ENCODE measurements at regions not wholly inside any gene's neighbourhood (a gene's known extent, or its start where the extent isn't known, plus 50 kb on each side); places are given as distances from the start of the nearest gene placed in this dataset.

DNA sequence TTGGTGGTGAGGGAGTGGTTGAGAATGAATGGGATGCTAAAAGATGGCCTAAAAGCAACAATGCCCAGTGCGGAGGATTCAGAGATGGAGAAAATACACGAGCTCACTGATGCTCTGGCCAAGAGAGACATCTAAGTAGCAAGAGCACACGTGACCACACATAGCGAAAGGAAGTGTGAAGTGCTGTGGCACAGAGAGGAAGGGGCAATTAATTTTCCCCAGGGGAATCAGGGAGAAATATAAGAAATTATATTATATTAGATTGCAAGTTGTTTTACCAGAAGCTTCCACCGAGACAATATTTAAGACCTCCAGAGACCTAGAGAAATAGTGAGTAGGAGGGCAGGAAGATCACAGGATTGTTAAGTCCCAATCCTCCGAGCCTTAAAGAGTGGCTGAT is 80.6 kb downstream of the RCN1 start:
- ChIA-PET POLR2A (no interaction called here), CTCF (interaction anchor here (1.0 to 16.2 kb wide), 4 partner anchors 119 to 1064 kb away, joined by 3 to 256 read pairs (median 5); no protein-coding TSS in a partner anchor)
- no peak for DNase-seq (ENCODE audit: extremely low spot score)
- TF ChIP-seq, protein P1, sequence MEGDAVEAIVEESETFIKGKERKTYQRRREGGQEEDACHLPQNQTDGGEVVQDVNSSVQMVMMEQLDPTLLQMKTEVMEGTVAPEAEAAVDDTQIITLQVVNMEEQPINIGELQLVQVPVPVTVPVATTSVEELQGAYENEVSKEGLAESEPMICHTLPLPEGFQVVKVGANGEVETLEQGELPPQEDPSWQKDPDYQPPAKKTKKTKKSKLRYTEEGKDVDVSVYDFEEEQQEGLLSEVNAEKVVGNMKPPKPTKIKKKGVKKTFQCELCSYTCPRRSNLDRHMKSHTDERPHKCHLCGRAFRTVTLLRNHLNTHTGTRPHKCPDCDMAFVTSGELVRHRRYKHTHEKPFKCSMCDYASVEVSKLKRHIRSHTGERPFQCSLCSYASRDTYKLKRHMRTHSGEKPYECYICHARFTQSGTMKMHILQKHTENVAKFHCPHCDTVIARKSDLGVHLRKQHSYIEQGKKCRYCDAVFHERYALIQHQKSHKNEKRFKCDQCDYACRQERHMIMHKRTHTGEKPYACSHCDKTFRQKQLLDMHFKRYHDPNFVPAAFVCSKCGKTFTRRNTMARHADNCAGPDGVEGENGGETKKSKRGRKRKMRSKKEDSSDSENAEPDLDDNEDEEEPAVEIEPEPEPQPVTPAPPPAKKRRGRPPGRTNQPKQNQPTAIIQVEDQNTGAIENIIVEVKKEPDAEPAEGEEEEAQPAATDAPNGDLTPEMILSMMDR (IDR thresholded peaks at IDR 0.05; ENCODE audit: control extremely low read depth, extremely low read depth, low read depth, missing control alignments) = no peak

DNA sequence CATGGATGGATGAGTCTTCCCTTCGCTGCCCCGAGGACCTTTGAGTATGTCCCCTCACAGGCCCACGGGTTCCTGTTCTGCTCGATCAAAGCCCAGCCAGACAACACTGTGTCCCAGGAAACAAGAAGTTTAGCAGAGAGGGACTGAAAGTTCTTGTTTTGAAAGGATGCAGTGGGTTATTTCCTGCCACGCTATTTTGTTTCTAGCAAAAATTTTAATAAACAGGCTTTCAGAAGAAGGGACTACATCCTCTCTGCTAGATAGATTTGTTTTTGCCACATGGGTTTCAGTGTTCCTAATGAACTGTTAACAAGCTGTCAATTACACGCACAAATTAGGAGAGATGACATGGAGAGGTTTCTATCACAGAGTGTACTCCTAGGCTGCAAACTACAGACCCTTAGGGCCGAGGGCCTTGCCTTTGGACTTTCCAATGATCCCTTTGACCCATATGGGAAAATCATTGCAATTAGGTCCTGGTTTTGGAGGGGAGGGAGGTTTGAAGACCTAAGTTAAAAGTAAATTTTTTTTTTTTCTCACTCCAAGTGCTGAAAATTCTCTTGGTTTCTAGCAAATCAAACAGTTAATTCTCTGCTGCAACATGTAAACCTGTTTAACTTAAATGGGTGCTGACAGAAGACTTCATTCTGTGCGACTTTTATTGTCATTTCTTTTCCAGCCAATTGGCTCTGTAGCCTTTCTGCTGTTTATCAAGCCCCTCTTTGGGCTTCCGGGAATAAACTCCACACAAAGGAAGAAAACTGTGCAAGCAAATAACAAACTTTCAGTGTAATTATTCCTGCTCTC is 81.4 kb downstream of the RCN1 start:
- TF ChIP-seq, protein P1 (IDR thresholded peaks at IDR 0.05; ENCODE audit: control extremely low read depth, extremely low read depth, low read depth, missing control alignments) = no peak
- ChIA-PET CTCF (interaction anchor here (1.0 to 16.2 kb wide), 6 partner anchors 9 to 1065 kb away, joined by 3 to 256 read pairs (median 4); no protein-coding TSS in a partner anchor), POLR2A (no interaction called here)
- no peak for DNase-seq (ENCODE audit: extremely low spot score)

DNA sequence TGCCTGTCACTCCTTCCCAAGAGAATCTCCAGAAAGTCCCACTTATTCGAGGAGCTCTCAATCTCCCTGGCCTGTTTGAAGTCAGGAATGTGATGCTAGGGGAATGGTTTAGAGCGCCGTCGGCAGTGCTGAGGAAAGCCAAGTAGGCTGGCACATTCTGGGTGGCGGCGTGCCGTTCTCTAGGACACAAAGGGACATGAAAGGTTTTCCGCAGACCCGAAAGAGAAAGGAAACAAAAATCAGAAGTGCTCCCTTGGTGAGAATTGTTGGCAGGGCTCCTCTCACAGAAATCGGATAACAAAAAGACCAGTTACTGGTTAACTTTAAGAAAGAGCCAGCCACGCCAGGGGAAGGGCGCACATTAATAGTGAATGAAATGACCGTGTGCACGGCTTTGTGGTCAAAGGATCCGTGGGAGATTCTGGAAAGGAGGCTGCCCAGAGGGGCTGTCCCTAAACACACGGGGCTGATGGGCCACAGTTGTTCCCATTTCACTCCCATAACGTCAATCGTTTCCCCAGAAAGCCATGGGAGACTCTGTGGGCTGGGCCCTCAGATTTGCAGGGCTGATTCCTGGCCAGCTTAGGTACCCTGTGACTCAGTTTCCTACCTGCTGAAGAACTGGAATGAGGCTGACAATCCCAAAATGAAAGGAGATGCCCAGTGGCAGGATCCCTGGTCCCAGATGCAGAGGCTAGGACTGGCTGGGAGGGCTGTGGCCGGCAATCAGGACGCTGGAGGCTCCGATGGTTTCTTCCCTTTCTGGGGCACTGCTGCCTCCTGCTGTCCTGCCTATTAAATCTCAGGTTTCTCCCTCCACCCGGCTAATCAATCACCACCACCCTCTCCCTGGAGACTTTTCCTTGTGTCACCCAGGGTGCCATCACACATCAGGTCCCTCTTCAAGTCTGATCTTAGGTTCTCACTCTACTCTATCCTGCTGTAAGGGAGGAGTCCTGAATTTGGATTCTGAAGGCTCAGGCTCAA is 82.3 kb downstream of the RCN1 start:
- POLR2A ChIA-PET = no interaction called here
- peak; percentile 48 for DNase-seq (ENCODE audit: extremely low spot score)
- TF ChIP-seq, protein P1 (IDR thresholded peaks at IDR 0.05; ENCODE audit: control extremely low read depth, extremely low read depth, low read depth, missing control alignments) = peak; percentile 59
- CTCF ChIA-PET = interaction anchor here (0.9 to 16.2 kb wide), 8 partner anchors 10 to 1066 kb away, joined by 3 to 256 read pairs (median 3); no protein-coding TSS in a partner anchor

DNA sequence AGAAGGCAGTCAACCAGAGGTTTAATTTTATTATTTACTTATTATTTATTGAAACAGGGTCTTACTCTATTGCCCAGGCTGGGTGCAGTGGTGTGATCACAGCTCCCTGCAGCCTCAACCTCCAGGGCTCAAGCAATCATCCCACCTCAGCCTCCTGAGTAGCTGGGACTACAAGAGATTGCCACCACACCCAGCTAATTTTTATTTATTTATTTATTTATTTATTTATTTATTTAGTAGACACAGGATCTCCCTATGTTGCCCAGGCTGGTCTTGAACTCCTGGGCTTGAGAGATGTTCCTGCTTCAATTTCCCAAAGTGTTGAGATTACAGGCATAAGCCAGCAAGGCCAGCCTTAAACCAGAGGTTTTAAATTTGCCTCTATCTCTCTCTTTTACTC is 83.1 kb downstream of the RCN1 start:
- CTCF ChIA-PET = interaction anchor here (0.9 to 16.2 kb wide), 5 partner anchors 106 to 1067 kb away, joined by 3 to 256 read pairs (median 6); no protein-coding TSS in a partner anchor
- DNase-seq (ENCODE audit: extremely low spot score) = no peak
- TF ChIP-seq, protein P1 (IDR thresholded peaks at IDR 0.05; ENCODE audit: control extremely low read depth, extremely low read depth, low read depth, missing control alignments) = no peak
- POLR2A ChIA-PET = no interaction called here

DNA sequence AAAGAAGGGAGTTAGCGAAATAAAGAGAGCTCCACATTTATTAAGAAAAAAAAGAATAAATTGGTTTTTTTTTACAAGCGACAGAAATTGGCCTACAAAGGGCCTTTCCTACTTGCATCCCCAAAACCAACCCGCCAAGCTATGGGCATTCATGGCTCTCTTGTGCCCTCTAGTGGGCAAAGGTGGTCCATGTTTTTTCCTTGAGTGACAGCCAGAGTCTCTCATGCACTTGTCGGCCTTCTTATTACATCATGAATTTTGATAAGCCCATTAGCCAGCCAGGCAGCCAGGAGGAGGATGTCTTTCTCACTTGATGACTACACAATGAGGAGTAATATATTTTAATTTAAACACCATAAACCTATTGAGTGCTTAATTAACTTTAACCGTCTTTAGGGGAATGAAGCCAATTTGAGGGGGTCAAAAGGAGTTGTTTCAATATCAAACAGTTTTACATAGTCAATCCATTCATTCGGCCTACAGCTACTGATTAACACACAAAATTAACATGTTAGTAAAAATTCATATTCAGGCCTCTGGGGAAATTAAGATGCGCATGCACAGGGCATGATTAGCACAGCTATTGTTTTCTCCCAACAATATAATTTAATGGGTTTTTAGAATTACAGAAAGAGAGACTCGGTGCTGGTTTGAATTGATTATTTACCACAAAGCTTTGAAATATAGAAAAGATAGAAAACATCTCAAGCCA is 85.5 kb downstream of the RCN1 start:
- ChIA-PET POLR2A (no interaction called here), CTCF (interaction anchor here (0.6 to 16.2 kb wide), 62 partner anchors 10 to 1216 kb away, joined by 3 to 256 read pairs (median 4); no protein-coding TSS in a partner anchor)
- TF ChIP-seq, protein P1 (IDR thresholded peaks at IDR 0.05; ENCODE audit: control extremely low read depth, extremely low read depth, low read depth, missing control alignments) = peak; percentile 91
- DNase-seq (ENCODE audit: extremely low spot score) = peak; percentile 74
